ENCODE measurements at regions not wholly inside any gene's neighbourhood (a gene's known extent, or its start where the extent isn't known, plus 50 kb on each side); places are given as distances from the start of the nearest gene placed in this dataset.
"Not testable (repeated sequence)": the region's sequence is repeated elsewhere in the genome, so short reads cannot be mapped to it uniquely, and the experiment has no call there.

DNA sequence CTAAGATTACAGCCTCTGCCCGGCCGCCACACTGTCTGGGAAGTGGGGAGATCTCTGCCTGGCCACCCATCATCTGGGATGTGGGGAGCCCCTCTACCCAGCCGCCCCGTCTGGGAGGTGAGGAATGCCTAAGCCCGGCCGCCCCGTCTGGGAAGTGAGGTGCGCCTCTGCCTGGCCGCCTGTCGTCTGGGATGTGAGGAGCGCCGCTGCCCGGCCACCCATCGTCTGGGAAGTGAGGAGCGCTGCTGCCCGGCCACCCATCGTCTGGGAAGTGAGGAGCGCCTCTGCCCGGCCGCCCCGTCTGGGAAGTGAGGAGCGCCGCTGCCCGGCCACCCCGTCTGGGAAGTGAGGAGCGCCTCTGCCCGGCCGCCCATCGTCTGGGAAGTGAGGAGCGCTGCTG is 135.9 kb upstream of the PROKR2 start:
- TF ChIP-seq, protein P1, sequence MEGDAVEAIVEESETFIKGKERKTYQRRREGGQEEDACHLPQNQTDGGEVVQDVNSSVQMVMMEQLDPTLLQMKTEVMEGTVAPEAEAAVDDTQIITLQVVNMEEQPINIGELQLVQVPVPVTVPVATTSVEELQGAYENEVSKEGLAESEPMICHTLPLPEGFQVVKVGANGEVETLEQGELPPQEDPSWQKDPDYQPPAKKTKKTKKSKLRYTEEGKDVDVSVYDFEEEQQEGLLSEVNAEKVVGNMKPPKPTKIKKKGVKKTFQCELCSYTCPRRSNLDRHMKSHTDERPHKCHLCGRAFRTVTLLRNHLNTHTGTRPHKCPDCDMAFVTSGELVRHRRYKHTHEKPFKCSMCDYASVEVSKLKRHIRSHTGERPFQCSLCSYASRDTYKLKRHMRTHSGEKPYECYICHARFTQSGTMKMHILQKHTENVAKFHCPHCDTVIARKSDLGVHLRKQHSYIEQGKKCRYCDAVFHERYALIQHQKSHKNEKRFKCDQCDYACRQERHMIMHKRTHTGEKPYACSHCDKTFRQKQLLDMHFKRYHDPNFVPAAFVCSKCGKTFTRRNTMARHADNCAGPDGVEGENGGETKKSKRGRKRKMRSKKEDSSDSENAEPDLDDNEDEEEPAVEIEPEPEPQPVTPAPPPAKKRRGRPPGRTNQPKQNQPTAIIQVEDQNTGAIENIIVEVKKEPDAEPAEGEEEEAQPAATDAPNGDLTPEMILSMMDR (IDR thresholded peaks at IDR 0.05; ENCODE audit: low read depth, low read length): not testable (repeated sequence)
- not testable (repeated sequence) for TF ChIP-seq POLR2A (IDR thresholded peaks at IDR 0.05; ENCODE audit: extremely low read depth, insufficient read length); MYC (IDR thresholded peaks at IDR 0.05; ENCODE audit: low read depth, low read length)

Measured in NB4 (cell line).